HEK293 (cell line): ENCODE measurements at regions not wholly inside any gene's neighbourhood (a gene's known extent, or its start where the extent isn't known, plus 50 kb on each side); places are given as distances from the start of the nearest gene placed in this dataset.

Experiments used
- CTCF ChIA-PET: fragments of 350-600 bp; formaldehyde crosslinking; extraction: SDS; loops from one replicate; lab custom pipeline; 2021; ENCODE audit warnings: antibody characterized with exemption; lab: Yijun Ruan, JAX
- POLR2A ChIA-PET: fragments of 300-600 bp; formaldehyde crosslinking; extraction: SDS; loops from one replicate; lab custom pipeline; 2020; ENCODE audit warnings: antibody characterized with exemption, inconsistent platforms; lab: Yijun Ruan, JAX
- H3K27ac ChIP-seq: fragments of 200-500 bp; sonication (Bioruptor generic); 2 replicates; pipeline ENCODE4 v1.5.1; 2014; ENCODE audit warnings: low read depth, low read length, control low read depth, inconsistent platforms; ENCODE audit errors: extremely low read depth
- H3K36me3 ChIP-seq, 2 experiments: fragments of 200-500 bp in 1 of 2; sonication (Bioruptor generic) in 1 of 2; 1 replicate in 1 of 2; 2 replicates in 1 of 2; pipeline ENCODE4 v1.5.1; 2014 to 2017; ENCODE audit warnings: inconsistent platforms in 2 of 2, low read length in 2 of 2; ENCODE audit not compliant: control insufficient read depth in 2 of 2, insufficient read depth in 1 of 2
- H3K4me1 ChIP-seq: fragments of 200-500 bp; sonication (Bioruptor generic); 2 replicates; pipeline ENCODE4 v1.5.1; 2014; ENCODE audit warnings: mild to moderate bottlenecking, low read length, inconsistent platforms; ENCODE audit not compliant: control insufficient read depth, insufficient read depth
- H3K4me3 ChIP-seq: 2 replicates; pipeline ENCODE4 v1.5.1; 2011; ENCODE audit warnings: low read depth, mild to moderate bottlenecking, control low read depth, low read length, moderate library complexity
- H3K9me3 ChIP-seq: fragments of 200-500 bp; sonication (Bioruptor generic); 2 replicates; pipeline ENCODE4 v1.5.1; 2014; ENCODE audit warnings: low read depth, low read length, inconsistent platforms; ENCODE audit not compliant: control insufficient read depth, insufficient read depth
- EGR2 ChIP-seq: fragments of 450-650 bp; formaldehyde crosslinking; IDR thresholded peaks from 2 replicates; pipeline ENCODE4 v1.5.1; 2016; ENCODE audit warnings: low read depth, missing biosample characterization, missing genetic modification characterization
- REPIN1 ChIP-seq: fragments of 450-650 bp; formaldehyde crosslinking; IDR thresholded peaks from 2 replicates; pipeline ENCODE4 v1.5.1; 2017; ENCODE audit warnings: missing biosample characterization, missing genetic modification characterization, low read depth
- ZFHX2 ChIP-seq: fragments of 450-650 bp; formaldehyde crosslinking; conservative IDR thresholded peaks from 2 replicates; pipeline ENCODE4 v1.5.1; 2016; ENCODE audit warnings: missing biosample characterization, missing genetic modification characterization
- ZNF138 ChIP-seq: fragments of 450-650 bp; formaldehyde crosslinking; IDR thresholded peaks from 2 replicates; pipeline ENCODE4 v1.5.1; 2016; ENCODE audit warnings: missing biosample characterization, missing genetic modification characterization, borderline replicate concordance
- ZNF2 ChIP-seq: fragments of 450-650 bp; formaldehyde crosslinking; IDR thresholded peaks from 2 replicates; pipeline ENCODE4 v1.5.1; 2016; ENCODE audit warnings: missing biosample characterization, missing genetic modification characterization
- ZNF280C ChIP-seq: fragments of 450-650 bp; formaldehyde crosslinking; IDR thresholded peaks from 2 replicates; pipeline ENCODE4 v1.5.1; 2016; ENCODE audit warnings: missing biosample characterization, missing genetic modification characterization
- ZNF311 ChIP-seq: fragments of 450-650 bp; formaldehyde crosslinking; IDR thresholded peaks from 2 replicates; pipeline ENCODE4 v1.5.1; 2017; ENCODE audit warnings: missing biosample characterization, missing genetic modification characterization, borderline replicate concordance
- ZNF324 ChIP-seq: fragments of 450-650 bp; formaldehyde crosslinking; IDR thresholded peaks from 2 replicates; pipeline ENCODE4 v1.5.1; 2016; ENCODE audit warnings: missing biosample characterization, missing genetic modification characterization
- ZNF449 ChIP-seq: fragments of 450-650 bp; formaldehyde crosslinking; IDR thresholded peaks from 2 replicates; pipeline ENCODE4 v1.5.1; 2017; ENCODE audit warnings: missing biosample characterization, mild to moderate bottlenecking, missing genetic modification characterization, moderate library complexity
- ZNF473 ChIP-seq: fragments of 450-650 bp; formaldehyde crosslinking; IDR thresholded peaks from 2 replicates; pipeline ENCODE4 v1.5.1; 2017; ENCODE audit warnings: missing biosample characterization, missing genetic modification characterization
- ZNF488 ChIP-seq: fragments of 450-650 bp; formaldehyde crosslinking; IDR thresholded peaks from 2 replicates; pipeline ENCODE4 v1.5.1; 2016; ENCODE audit warnings: missing biosample characterization, missing genetic modification characterization
- ZNF513 ChIP-seq: fragments of 450-650 bp; IDR thresholded peaks from 2 replicates; pipeline ENCODE4 v1.5.1; 2018; ENCODE audit warnings: missing biosample characterization, missing genetic modification characterization
- ZNF514 ChIP-seq: fragments of 450-650 bp; formaldehyde crosslinking; IDR thresholded peaks from 2 replicates; pipeline ENCODE4 v1.5.1; 2016; ENCODE audit warnings: missing biosample characterization, missing genetic modification characterization
- ZNF530 ChIP-seq: fragments of 450-650 bp; formaldehyde crosslinking; IDR thresholded peaks from 2 replicates; pipeline ENCODE4 v1.5.1; 2016; ENCODE audit warnings: low read depth, missing biosample characterization, missing genetic modification characterization
- ZNF544 ChIP-seq: fragments of 450-650 bp; formaldehyde crosslinking; IDR thresholded peaks from 2 replicates; pipeline ENCODE4 v1.5.0; 2017; ENCODE audit warnings: missing biosample characterization, missing genetic modification characterization
- ZNF600 ChIP-seq: fragments of 450-650 bp; formaldehyde crosslinking; IDR thresholded peaks from 2 replicates; pipeline ENCODE4 v1.5.1; 2016; ENCODE audit warnings: missing biosample characterization, missing genetic modification characterization
- ZNF626 ChIP-seq: fragments of 450-650 bp; sonication (Bioruptor Pico); formaldehyde crosslinking; IDR thresholded peaks from 2 replicates; pipeline ENCODE4 v1.5.1; 2018; ENCODE audit warnings: missing biosample characterization, missing genetic modification characterization, inconsistent platforms
- ZNF776 ChIP-seq: fragments of 450-650 bp; formaldehyde crosslinking; IDR thresholded peaks from 2 replicates; pipeline ENCODE4 v1.5.0; 2017; ENCODE audit warnings: missing biosample characterization, missing genetic modification characterization, borderline replicate concordance

- no peak for TF ChIP-seq ZNF513
Observed at GRCh38 chr15:70271422-70272088, 173.8 kb upstream of the TLE3 start (continued).

GRCh38 chr15:70270752-70271111 is 173.0 kb upstream of the TLE3 start:
- ChIA-PET CTCF (interaction anchor here (0.6 to 1.4 kb wide), 2 partner anchors 15 to 194 kb away, joined by 3 to 6 read pairs; no protein-coding TSS in a partner anchor), POLR2A (interaction anchor here (0.7 kb wide), 1 partner anchor 173 kb away, joined by 3 read pairs; the partner anchor contains the start of gene TLE3)
- TF ChIP-seq EGR2 (peak; percentile 80), ZNF324 (no peak), ZFHX2 (peak; percentile 73), ZNF488 (tag by site-specific recombination) (no peak)
- H3K4me1 ChIP-seq: peaks cover 13% of the 10 kb centered on the region
- H3K4me3 ChIP-seq: no peak overlapping the region
- no peaks in the 10 kb centered on the region for H3K36me3 ChIP-seq
- H3K27ac ChIP-seq: no peak overlapping the region
- H3K9me3 ChIP-seq: no peaks in the 10 kb centered on the region

- POLR2A ChIA-PET: interaction anchor here (1.0 kb wide), 1 partner anchor 169 kb away, joined by 4 read pairs; no protein-coding TSS in a partner anchor
- no peak for TF ChIP-seq ZNF530 (tag by site-specific recombination)
- no peak for TF ChIP-seq ZNF280C (tag by site-specific recombination)
- TF ChIP-seq ZNF544 (tag by site-specific recombination): no peak
- TF ChIP-seq ZNF473 (tag by site-specific recombination): no peak
- TF ChIP-seq ZNF2 (tag by site-specific recombination): no peak
- TF ChIP-seq ZNF776 (tag by site-specific recombination): no peak
- peak; percentile 88 for TF ChIP-seq ZNF449
- no peak for TF ChIP-seq ZNF138 (tag by site-specific recombination)
- 0 out of 2 replicates have a peak, but pooled peaks have one; percentile 38 for TF ChIP-seq ZNF600 (tag by site-specific recombination)
- TF ChIP-seq REPIN1: no peak
- TF ChIP-seq ZNF311 (tag by site-specific recombination): no peak
- no peak for TF ChIP-seq ZNF514 (tag by site-specific recombination)
- TF ChIP-seq ZNF626: no peak
- Histone ChIP-seq H3K9me3 (no peaks in the 10 kb centered on the region), H3K4me1 (peaks cover 13% of the 10 kb centered on the region), H3K27ac (no peak overlapping the region), H3K36me3 (no peaks in the 10 kb centered on the region), H3K4me3 (no peak overlapping the region)
- CTCF ChIA-PET: interaction anchor here (0.6 to 2.1 kb wide), 4 partner anchors 16 to 218 kb away, joined by 3 to 6 read pairs (median 4); no protein-coding TSS in a partner anchor
Observed at GRCh38 chr15:70269991-70270751, 172.5 kb upstream of the TLE3 start.
